Karpas-422 (cell line): ENCODE measurements at regions not wholly inside any gene's neighbourhood (a gene's known extent, or its start where the extent isn't known, plus 50 kb on each side); places are given as distances from the start of the nearest gene placed in this dataset.

Experiments used
- DNase-seq: peaks from one replicate; pipeline ENCODE4 v3.0.0-alpha.2; 2015
- H2AFZ ChIP-seq: fragments of 200-600 bp; sonication (generic); 2 replicates; pipeline ENCODE4 v1.6.1; 2014; ENCODE audit warnings: antibody characterized with exemption, low read length, mixed read lengths
- H3K27ac ChIP-seq: fragments of 200-600 bp; sonication (generic); 2 replicates; pipeline ENCODE4 v1.5.1; 2014; ENCODE audit warnings: mild to moderate bottlenecking, low read length, moderate library complexity
- H3K27me3 ChIP-seq: fragments of 200-600 bp; sonication (generic); 2 replicates; pipeline ENCODE4 v1.6.1; 2014; ENCODE audit warnings: low read length, mixed read lengths
- H3K36me3 ChIP-seq: fragments of 200-600 bp; sonication (generic); 2 replicates; pipeline ENCODE4 v1.6.1; 2014; ENCODE audit warnings: low read length, mixed read lengths; ENCODE audit not compliant: insufficient read depth
- H3K4me1 ChIP-seq: fragments of 200-600 bp; sonication (generic); 2 replicates; pipeline ENCODE4 v1.6.1; 2014; ENCODE audit warnings: mild to moderate bottlenecking, low read length, mixed read lengths
- H3K4me2 ChIP-seq: fragments of 200-600 bp; sonication (generic); 2 replicates; pipeline ENCODE4 v1.6.1; 2014; ENCODE audit warnings: low read length, low read depth, mild to moderate bottlenecking; ENCODE audit not compliant: poor library complexity, severe bottlenecking
- H3K4me3 ChIP-seq: fragments of 200-600 bp; sonication (generic); 2 replicates; pipeline ENCODE4 v1.5.1; 2014; ENCODE audit warnings: mild to moderate bottlenecking, antibody characterized with exemption, low read length, mixed read lengths
- H3K79me2 ChIP-seq: fragments of 200-600 bp; sonication (generic); 2 replicates; pipeline ENCODE4 v1.6.1; 2014; ENCODE audit warnings: mild to moderate bottlenecking, low read length, mixed read lengths
- H3K9ac ChIP-seq: fragments of 200-600 bp; sonication (generic); 2 replicates; pipeline ENCODE4 v1.6.0; 2014; ENCODE audit warnings: low read length
- H3K9me2 ChIP-seq: fragments of 200-600 bp; sonication (generic), shearing (Covaris generic); replicated peaks from 2 replicates; pipeline ENCODE4 v1.6.0; 2014; ENCODE audit warnings: mild to moderate bottlenecking, low read length, moderate library complexity; ENCODE audit not compliant: insufficient read depth
- H3K9me3 ChIP-seq: fragments of 300-700, 200-600 bp; sonication (generic); 2 replicates; pipeline ENCODE4 v1.6.1; 2014; ENCODE audit warnings: low read length, mixed read lengths
- H4K20me1 ChIP-seq: fragments of 200-600 bp; sonication (generic); 2 replicates; pipeline ENCODE4 v1.6.1; 2014; ENCODE audit warnings: mild to moderate bottlenecking, antibody characterized with exemption, low read length, low read depth; ENCODE audit not compliant: insufficient read depth

GRCh38 chr13:47064381-47064780 lies 167.5 kb upstream of the HTR2A start:
- Histone ChIP-seq H3K9me2 (no peaks in the 10 kb centered on the region), H3K36me3 (no peaks in the 10 kb centered on the region), H3K4me3 (no peak overlapping the region), H3K79me2 (no peaks in the 10 kb centered on the region), H3K9ac (no peak overlapping the region), H3K4me1 (no peaks in the 10 kb centered on the region), H3K27ac (no peak overlapping the region), H3K4me2 (no peak overlapping the region), H3K9me3 (no peaks in the 10 kb centered on the region; the same call in 1 of the 2 replicates), H2AFZ (no peak overlapping the region), H4K20me1 (no peaks in the 10 kb centered on the region), H3K27me3 (no peaks in the 10 kb centered on the region)
- no peak for DNase-seq

GRCh38 chr13:47049276-47049989 lies 152.6 kb upstream of the HTR2A start:
- no peaks in the 10 kb centered on the region for H3K9me3 ChIP-seq
- no peaks in the 10 kb centered on the region for H3K79me2 ChIP-seq
- no peaks in the 10 kb centered on the region for H3K9me2 ChIP-seq
- no peaks in the 10 kb centered on the region for H3K4me1 ChIP-seq
- H2AFZ ChIP-seq: no peak overlapping the region
- no peaks in the 10 kb centered on the region for H3K36me3 ChIP-seq
- no peak overlapping the region for H3K9ac ChIP-seq
- DNase-seq: no peak
- H3K27ac ChIP-seq: no peak overlapping the region
- no peaks in the 10 kb centered on the region for H3K27me3 ChIP-seq
- H3K4me2 ChIP-seq: no peak overlapping the region
- H3K4me3 ChIP-seq: no peak overlapping the region
- no peaks in the 10 kb centered on the region for H4K20me1 ChIP-seq

- no peaks in the 10 kb centered on the region for H3K9me2 ChIP-seq
Observed at GRCh38 chr13:47046706-47047105, 149.9 kb upstream of the HTR2A start.

GRCh38 chr13:47044842-47045241 lies 148.0 kb upstream of the HTR2A start:
- Histone ChIP-seq H3K79me2 (no peaks in the 10 kb centered on the region), H4K20me1 (no peaks in the 10 kb centered on the region), H2AFZ (no peak overlapping the region), H3K27ac (no peak overlapping the region), H3K36me3 (no peaks in the 10 kb centered on the region), H3K4me2 (no peak overlapping the region), H3K4me3 (no peak overlapping the region), H3K9ac (no peak overlapping the region), H3K9me3 (no peaks in the 10 kb centered on the region), H3K9me2 (no peaks in the 10 kb centered on the region), H3K27me3 (no peaks in the 10 kb centered on the region), H3K4me1 (no peaks in the 10 kb centered on the region)
- DNase-seq: no peak

More at GRCh38 chr13:47046706-47047105, 149.9 kb upstream of the HTR2A start:
- H3K4me3 ChIP-seq: no peak overlapping the region
- no peak overlapping the region for H3K9ac ChIP-seq
- no peak overlapping the region for H3K27ac ChIP-seq
- H3K4me1 ChIP-seq: no peaks in the 10 kb centered on the region
- H3K27me3 ChIP-seq: no peaks in the 10 kb centered on the region
- H3K4me2 ChIP-seq: no peak overlapping the region
- no peaks in the 10 kb centered on the region for H3K36me3 ChIP-seq
- no peaks in the 10 kb centered on the region for H3K9me3 ChIP-seq
- H4K20me1 ChIP-seq: no peaks in the 10 kb centered on the region
- H3K79me2 ChIP-seq: no peaks in the 10 kb centered on the region
- DNase-seq: no peak
- no peak overlapping the region for H2AFZ ChIP-seq

GRCh38 chr13:47039106-47039505 lies 142.3 kb upstream of the HTR2A start:
- Histone ChIP-seq H4K20me1 (no peaks in the 10 kb centered on the region), H3K9ac (no peak overlapping the region), H3K4me1 (no peaks in the 10 kb centered on the region; the same call in 1 of the 2 replicates), H2AFZ (no peak overlapping the region), H3K79me2 (no peaks in the 10 kb centered on the region), H3K9me2 (no peaks in the 10 kb centered on the region), H3K9me3 (no peaks in the 10 kb centered on the region), H3K27me3 (0 out of 2 replicates have a peak, but pooled peaks cover 3% of the 10 kb centered on the region), H3K27ac (no peak overlapping the region), H3K36me3 (no peaks in the 10 kb centered on the region), H3K4me3 (no peak overlapping the region), H3K4me2 (no peak overlapping the region)
- DNase-seq: no peak

- Histone ChIP-seq H3K4me2 (no peak overlapping the region), H3K79me2 (no peaks in the 10 kb centered on the region), H3K9ac (no peak overlapping the region), H2AFZ (no peak overlapping the region), H3K27me3 (0 out of 2 replicates have a peak, but pooled peaks cover 3% of the 10 kb centered on the region), H3K27ac (no peak overlapping the region), H4K20me1 (no peaks in the 10 kb centered on the region), H3K4me1 (no peaks in the 10 kb centered on the region; the same call in 1 of the 2 replicates), H3K9me3 (no peaks in the 10 kb centered on the region), H3K36me3 (no peaks in the 10 kb centered on the region), H3K9me2 (no peaks in the 10 kb centered on the region), H3K4me3 (no peak overlapping the region)
- no peak for DNase-seq
Observed at GRCh38 chr13:47038188-47038587, 141.3 kb upstream of the HTR2A start.

GRCh38 chr13:47036294-47037008 lies 139.6 kb upstream of the HTR2A start:
- H4K20me1 ChIP-seq: no peaks in the 10 kb centered on the region
- no peak overlapping the region for H3K4me3 ChIP-seq
- H3K9me3 ChIP-seq: no peaks in the 10 kb centered on the region
- H2AFZ ChIP-seq: no peak overlapping the region
- H3K4me1 ChIP-seq: no peaks in the 10 kb centered on the region; the same call in 1 of the 2 replicates
- H3K27me3 ChIP-seq: 0 out of 2 replicates have a peak, but pooled peaks cover 3% of the 10 kb centered on the region
- no peak for DNase-seq
- no peak overlapping the region for H3K9ac ChIP-seq
- H3K36me3 ChIP-seq: no peaks in the 10 kb centered on the region
- H3K9me2 ChIP-seq: no peaks in the 10 kb centered on the region
- H3K4me2 ChIP-seq: no peak overlapping the region
- H3K79me2 ChIP-seq: no peaks in the 10 kb centered on the region
- no peak overlapping the region for H3K27ac ChIP-seq

- Histone ChIP-seq H3K4me1 (no peaks in the 10 kb centered on the region; the same call in 1 of the 2 replicates), H3K9me3 (no peaks in the 10 kb centered on the region), H2AFZ (no peak overlapping the region), H3K79me2 (no peaks in the 10 kb centered on the region), H3K27ac (no peak overlapping the region), H3K27me3 (0 out of 2 replicates have a peak, but pooled peaks cover 3% of the 10 kb centered on the region), H3K4me2 (no peak overlapping the region), H3K9ac (no peak overlapping the region), H4K20me1 (no peaks in the 10 kb centered on the region), H3K4me3 (no peak overlapping the region), H3K36me3 (no peaks in the 10 kb centered on the region), H3K9me2 (no peaks in the 10 kb centered on the region)
- DNase-seq: no peak
Observed at GRCh38 chr13:47033216-47033615, 136.4 kb upstream of the HTR2A start.
